ENCODE measurements at regions not wholly inside any gene's neighbourhood (a gene's known extent, or its start where the extent isn't known, plus 50 kb on each side); places are given as distances from the start of the nearest gene placed in this dataset.

DNA sequence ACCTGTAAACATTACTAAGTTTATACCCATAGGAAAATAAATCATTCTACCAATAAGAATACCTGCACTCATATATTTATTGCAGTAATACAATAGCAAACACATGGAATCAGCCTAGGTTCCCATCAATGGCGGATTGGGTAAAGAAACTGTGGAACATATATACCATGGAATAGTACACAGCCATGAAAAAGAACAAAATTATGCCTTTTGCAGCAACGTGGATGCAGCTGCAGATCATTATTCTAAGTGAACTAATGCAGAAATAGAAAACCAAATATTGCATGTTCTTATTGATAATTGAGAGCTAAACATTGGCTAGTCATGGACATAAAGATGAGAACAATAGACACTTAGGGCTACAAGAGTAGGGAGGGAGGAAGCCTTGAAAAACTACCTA, 667.4 kb upstream of the WWC1 start:
- no peak for DNase-seq

DNA sequence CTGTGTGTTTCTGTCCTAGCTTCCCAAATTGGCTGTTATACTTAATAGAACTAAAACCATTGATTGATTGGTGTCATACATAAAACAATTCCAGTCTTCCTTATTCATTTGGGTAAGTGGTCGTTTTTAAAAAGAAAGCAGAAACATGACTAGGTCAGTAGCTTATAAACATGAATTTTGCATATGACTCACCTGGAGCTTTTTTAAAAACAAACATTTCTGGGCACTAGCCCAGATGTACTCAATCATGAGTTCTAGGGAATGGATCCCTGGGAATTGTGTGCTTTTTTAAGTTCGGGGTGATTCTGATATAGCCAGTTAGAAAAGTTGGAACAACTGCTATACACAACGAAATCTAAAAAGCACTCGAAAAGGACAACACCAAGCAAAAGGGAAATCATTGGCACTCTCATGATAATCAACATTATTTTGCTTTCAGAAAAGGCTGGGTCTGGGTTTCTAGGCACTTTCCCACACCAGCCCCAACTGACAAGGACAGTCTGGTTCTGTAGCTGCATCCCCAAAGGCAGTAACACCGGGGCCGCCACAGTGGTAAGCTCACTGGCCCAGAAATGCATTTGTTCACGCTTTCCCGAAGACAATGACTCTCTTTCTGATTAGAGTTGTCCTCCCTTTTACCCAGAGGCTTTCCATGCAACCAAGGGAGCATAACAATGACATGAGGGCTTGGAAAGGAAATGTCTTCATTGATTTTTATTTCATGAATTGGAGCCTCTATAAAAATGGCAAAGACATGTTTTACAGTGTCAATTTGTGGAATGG, 664.9 kb upstream of the WWC1 start:
- DNase-seq, result no peak

DNA sequence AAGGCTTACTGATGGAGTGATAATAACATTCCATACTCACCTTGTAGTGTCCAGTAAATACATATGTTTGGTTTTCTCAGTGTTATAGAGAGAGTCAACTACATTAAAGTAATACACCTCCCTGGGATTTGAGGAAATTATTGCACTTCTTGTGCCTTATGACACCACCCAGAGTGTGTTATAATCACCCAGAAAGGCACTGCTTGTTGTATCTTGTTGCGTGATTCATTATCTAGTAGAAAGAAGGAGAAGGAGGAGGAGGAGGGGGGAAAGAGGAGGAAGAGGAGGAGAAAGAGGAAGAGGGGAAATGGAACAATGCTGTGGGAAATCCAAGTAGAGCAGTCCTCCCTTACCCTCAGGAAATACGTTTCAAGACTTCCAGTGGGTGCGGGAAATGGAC, 661.8 kb upstream of the WWC1 start:
- no peak for DNase-seq

DNA sequence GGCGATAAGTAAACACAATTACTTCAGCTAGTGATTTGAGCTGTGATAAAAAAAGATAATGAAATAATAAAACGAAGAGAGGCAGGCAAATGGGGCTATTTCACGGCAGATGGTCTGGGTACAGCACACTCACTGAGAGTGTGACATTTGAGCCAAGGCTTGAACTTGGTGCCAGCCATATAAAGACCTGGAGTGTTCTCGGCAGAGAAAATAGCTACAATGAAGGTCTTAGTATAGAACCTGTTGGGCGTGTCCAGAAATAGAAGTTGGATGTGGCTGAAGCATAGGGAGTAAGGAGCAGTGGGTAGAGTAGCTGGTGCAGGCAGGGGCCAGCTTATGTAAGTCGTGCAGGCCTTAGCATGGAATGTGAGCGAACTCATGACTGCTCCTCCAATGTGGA, 660.3 kb upstream of the WWC1 start:
- no peak for DNase-seq

DNA sequence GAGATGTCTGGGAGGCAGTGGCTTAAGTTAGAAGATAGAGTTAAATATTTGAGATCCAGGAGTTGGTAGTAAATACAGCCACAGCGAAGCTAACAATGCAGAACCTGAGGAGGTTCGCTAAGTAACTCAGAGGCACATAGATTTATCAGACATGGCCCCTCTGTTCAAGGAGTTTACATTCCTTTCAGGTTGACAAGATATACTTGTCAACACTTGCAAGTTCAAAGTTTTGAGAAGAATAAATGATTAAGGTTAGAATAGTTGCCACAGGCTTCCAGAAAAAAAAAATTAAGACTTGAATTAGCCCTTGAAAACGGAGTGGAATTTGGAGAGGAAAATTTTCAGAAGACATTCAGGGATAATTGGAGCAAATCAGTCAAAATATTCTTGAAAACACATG, 658.3 kb upstream of the WWC1 start:
- DNase-seq, result no peak

DNA sequence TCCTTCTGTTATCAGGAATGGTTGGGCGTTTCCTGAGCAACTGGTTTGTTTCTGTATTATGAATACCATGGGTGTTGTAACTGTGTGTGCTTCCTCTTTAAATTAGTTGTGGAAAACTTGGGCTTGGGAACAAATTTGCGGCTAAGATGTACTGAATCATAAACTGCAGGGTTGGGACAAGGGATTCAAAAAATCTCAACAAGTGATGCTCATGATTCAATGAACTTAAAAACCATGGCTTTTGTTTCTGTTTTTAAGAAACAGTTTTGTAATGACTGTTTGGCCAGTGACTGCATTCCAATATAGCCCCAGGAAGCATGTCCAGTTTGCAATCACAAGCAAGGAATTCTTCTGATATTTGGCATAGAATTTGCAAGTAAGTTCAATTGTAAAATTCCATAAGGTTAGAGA, 657.5 kb upstream of the WWC1 start:
- DNase-seq, result no peak

DNA sequence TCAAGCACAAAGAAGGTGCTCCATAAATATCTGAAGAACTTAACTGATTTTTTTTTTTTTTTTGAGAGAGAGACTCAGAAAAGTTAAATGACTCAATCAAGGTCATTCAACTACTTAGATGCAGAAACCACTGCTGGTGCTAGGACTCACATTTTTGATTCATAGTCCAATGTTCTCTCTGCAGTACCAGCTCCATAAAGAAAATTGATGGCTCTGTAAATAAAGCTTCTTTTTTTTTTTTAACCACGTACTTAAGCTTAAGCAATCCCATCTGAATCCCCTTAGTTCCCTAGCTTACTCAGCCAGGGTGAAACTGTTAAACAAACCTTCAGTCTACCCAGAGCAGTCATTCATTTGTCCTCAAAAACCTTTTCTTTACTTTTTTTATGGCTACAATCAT, 657.0 kb upstream of the WWC1 start:
- DNase-seq, result no peak

DNA sequence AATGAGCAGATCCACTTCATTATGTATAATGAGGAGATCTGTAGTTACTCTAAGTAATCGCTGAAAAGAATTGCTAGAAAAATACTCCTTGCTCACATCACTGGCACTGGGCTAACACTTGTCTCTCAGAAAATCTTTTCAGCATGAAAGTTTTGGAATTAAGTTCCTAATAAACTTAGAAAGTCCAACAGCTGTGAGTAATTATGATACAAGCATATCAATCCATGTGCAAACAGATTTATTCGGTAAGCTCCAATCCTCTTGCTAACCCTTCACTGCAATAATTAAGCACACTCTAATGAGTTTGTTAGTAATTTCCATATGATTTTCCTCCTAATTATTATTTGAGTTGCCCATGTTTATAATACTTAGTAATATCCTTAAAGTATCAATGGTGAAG, 652.6 kb upstream of the WWC1 start:
- no peak for DNase-seq

DNA sequence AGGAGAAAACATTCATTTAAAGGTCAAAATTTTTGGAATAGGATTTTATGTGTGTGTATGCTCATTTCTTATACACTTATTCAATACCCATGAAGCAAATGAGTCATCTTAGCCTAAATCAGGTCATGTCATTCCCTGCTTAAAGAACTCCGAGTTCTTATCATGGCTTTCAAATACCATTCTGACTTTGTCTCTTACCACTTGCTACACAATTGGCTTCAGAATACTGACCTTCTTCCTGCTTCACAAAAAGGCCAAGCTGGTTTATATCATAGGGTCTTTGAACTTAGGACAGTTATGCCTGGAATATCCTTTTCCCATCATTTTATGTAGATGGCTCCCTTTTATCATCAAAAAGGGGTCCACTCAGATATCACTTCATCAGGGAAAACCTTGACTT, 652.2 kb upstream of the WWC1 start:
- DNase-seq, result no peak

DNA sequence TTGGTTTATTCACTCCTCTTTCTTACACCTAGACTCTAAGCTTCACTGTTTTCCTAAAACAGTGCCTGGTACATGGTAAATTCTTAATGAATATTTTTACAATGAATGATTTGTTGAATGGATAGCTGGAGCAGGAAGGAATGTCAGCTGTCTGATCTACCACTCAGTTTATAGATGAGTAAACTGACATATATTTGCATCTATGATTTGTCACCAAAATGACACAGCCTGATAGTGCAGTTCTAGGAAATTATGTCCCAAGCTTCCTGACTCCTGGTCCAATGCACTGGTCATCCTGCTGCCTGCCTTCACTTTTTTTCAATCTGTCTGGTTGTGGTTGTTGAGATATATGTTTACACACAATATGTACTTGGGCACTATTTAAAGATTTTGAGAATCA, 651.7 kb upstream of the WWC1 start:
- no peak for DNase-seq

DNA sequence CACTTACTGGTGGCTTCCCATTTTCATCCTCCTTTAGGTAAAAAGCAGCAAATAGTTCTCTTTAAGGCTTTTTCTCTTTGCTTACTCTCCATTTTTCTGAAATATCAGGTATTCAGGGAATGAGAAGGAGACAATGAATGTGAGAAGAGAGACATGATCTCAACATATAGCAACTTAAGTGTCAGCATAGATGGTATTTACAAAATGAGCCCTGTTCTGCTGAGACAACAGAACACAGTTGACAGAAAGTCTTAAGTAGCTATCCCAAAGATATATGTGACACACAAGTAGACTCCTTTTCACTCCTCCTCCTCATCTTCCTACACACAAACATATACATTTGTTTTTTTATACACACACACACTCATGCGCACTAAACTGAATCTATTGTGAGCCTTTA, 649.3 kb upstream of the WWC1 start:
- no peak for DNase-seq

DNA sequence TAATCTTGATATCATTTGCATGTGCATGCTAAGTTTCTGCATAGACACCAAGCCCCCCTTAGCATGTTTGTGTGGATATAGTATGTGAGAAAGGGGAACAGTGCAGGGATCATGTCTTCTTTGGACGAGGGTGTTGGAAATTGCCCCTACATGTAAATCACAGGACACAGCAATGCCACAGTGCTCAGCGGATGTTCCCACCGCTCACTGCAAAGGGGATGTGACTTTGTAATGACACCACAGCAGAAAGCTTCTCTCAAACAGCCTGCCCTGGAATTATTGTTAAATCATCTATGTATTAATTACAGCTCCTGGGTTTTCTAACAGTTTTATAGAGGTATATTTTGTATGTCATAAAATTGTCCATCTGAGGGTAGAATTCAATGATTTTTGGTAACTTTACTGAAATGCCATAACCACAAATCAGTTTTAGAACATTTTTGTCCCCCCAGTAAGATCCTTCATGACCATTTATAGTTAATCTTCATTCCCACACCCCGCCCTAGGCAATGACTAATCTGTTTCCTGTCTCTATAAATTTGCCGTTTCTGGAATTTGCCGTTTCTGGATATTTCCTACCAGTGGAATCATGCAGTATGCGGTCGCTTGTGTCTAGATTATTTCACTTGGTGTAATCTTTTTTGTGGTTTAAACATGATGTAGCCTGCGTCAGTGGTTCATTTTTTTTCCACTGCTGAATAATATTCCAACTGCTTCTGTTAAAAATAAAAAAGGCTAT, 648.5 kb upstream of the WWC1 start:
- DNase-seq, result no peak

DNA sequence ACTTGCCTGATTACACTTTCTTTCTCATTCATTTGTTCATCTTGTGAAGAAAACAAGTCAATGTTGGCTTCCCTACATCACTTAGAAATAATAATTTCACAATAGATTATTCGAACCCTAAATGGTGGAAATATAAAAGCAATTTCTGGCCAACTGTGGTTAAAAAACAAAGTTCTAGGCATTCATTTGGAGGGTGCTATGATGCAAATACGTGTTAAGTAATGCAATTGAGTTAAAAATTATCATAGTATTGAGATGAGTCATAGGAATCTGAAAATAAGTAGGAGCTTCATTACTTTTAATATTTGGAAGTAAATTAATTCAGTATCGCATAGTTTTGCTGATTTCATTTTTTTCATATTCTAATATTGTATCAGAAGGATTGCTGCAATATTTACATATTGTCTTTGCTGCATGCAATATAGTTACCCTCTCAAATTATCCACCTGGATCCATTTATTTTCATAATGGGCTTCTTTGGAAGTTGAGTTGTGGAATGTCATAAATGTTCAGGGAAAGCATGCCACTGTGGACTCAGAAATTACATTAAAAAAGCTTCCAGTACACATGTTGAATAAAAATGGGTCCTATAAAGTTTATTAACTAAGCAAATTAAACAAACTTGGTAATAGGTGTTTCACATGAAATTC, 647.7 kb upstream of the WWC1 start:
- DNase-seq, result no peak

DNA sequence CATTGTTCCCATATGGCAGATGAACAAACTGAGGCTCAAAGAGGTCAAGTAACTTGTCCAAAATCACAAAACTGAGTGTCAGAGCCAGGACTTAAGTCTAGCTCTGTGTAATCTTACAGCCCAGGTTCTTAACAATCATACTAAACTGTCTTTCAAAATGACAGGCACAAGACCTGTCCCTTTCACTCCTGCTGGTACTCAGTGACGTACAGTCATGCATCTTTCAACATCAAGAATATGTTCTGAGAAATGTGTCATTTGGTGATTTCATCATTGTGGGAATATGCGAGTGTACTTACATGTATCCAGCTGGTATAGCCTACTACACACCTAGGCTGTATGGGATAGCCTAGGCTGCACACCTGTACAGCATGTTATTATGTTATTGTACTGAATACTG, 646.8 kb upstream of the WWC1 start:
- DNase-seq, result no peak

DNA sequence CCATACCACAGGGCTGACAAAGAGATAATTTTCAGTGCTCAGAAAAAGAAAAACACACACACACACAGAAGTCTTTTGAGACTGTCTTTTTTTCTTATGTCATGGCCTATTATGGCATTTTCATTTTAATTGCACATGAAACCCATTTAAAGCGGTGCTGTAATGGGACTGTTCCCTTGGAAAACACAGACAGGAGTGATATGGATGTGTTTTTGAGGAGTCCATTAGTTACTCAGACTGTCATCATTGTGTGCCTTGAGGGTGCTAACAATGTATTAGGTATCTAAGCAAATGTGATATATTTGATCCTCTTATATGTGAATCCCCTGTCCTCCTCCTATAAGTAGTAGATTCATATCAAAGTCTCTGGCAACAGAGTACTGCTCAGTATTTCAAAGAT, 642.0 kb upstream of the WWC1 start:
- DNase-seq, result no peak

DNA sequence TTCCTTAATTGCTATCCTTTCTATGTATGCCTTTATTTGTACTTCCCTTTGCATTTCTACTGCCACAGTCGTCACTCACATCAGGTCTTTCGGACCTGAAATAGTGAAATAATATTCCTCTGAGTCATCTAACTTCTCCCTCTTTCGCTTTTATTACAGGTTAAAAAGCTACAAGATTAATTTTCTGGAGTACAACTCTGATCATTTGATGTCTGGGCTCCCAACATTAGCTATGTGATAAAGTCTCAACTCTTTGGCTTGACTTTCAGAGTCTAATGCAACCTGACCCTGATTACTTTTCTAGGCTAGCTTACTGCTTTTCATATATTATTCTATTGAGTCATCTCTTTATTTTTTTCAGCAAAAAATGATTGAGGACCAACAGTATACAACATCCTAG, 638.8 kb upstream of the WWC1 start:
- no peak for DNase-seq

DNA sequence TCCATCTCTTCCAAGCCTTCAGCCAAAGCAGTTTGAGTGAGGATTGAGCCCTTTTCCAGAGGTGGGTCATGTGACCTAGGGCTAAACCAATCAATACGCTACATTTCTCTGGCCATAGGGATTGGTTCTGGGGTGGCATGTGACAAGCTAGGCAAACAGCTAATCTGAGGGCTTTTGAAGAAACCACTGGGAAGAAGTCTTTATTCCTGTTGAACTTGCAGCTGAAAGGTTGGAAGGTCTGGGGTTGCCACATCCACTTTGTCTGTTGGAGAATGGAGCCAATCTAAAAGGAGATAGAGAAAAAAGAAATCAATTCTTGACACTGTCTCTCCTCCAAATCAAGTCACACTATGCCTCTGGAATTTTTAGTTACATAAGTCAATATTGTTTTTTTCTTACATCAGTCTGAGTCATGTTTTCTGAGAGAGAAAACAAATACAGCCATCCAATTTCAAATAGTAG, 637.8 kb upstream of the WWC1 start:
- no peak for DNase-seq

DNA sequence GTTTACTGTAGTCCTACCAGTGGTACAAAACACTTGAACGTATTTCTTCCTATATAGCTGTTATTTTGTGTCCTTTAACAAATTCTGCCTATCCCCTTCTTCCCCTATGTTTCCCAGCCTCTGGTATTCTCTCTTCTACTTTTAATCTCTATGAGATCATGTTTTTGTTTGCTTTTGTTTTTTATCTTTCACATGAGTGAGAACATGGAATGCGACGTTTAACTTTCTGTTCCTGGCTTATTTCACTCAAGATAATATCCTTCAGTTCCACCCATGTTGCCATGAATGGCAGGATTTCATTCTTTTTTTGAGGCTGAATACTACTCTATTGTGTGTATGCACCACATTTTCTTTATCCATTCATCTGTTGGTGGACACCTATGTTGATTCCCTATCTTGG, 634.4 kb upstream of the WWC1 start:
- no peak for DNase-seq

DNA sequence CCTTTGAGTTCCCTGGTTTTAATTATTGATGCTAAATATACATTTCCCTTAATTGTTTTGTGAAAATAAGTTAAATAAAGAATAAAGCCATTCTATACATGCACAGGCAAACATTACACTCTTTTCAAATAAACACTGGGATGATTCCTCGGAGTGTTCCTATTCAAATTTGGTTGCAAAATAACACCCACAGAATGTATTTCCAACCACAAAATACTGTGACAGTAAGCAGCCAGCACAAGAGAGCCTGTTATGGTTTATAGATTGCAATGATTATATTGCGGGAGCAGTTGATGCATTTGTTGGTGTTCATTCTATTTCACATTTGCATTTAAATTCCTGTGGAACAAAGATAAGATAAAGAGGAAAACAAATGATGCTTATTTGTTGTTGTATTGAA, 632.6 kb upstream of the WWC1 start:
- no peak for DNase-seq

DNA sequence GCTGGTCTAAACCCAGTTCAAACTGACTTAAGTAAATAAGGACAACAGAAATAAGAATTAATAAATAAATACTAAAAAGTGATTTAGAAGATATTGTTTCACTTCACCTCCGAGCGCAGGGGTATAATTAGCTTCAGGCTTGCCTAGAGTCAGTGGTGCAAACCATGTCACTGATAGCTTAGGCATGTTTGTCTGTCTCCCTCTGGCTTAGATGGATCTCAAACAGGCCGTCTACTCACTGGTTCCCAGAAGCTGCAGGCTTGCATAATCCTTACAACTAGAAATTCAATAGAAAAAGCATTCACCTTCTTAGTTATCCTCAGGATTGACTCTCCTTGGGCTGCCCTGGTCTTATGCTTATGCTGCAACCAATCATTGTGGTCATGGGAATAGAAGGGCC, 629.8 kb upstream of the WWC1 start:
- no peak for DNase-seq

DNA sequence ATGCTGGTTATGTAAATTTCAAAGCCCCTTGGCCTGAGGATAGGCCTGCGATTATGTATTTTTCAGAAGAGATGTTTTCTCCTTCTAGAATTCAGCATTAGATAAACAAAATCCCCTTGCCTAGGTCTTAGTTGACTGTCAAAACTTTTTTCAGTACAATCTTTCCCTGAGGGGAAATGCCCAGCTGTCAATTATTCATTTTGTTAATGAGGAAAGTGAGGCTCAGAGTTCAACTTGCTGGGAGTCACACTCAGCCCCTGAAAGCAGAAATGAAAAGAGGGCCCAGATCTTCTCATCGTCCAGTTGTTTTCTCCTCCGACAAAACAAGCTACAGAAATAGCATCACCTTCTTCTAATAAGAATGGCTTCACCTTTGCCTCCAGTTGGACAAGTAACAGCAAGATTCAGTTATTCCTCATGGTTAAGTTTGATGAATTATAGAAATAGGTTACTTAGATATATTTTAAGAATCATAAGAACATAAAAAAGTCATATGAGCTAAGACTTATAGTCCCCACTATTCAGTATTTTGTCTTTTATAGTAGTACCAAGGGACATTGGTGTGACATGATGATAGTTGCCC, 627.1 kb upstream of the WWC1 start:
- no peak for DNase-seq

DNA sequence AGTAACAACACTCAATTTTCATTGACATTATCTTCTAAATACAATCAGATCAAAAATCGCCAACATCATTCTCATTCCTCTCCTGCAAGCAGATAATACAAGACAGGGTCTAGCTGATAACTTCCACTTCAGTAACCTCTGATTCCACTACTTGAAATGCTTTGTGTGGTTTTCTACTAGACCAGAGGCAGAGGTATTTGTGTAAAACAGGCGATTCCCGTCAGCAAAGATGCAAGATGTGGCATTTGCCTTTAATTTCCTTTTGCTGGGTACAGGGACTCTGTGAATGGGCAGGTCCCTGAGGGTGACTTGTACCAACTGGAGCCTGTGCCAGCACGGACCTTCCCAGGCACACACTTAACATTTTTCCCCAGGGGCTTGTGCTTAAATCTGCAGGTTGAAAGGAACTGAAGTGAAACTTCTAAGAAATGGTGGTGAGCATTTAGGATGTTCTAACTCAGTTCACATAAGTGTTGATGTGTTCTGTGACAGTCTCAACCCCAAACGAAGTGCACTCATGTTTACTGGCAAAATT, 625.5 kb upstream of the WWC1 start:
- no peak for DNase-seq

DNA sequence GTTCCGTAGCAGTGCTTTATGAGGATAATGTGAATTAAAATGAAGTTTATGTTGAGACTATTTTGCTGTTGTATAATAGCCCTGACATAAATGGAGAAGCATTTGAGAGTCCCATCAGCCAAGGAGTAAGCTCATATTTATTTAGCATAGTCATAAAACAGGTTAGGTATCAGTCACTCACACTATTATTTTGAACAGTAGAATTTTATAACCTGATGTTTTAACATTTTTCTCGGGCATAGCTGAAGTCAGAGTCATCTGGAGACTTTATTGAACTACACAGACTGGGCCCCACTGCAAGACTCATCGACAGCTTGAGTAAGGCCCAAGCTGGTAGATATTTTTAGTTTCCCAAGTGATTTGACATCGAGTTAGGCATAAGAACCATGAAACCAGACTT, 620.3 kb upstream of the WWC1 start:
- DNase-seq, result no peak

DNA sequence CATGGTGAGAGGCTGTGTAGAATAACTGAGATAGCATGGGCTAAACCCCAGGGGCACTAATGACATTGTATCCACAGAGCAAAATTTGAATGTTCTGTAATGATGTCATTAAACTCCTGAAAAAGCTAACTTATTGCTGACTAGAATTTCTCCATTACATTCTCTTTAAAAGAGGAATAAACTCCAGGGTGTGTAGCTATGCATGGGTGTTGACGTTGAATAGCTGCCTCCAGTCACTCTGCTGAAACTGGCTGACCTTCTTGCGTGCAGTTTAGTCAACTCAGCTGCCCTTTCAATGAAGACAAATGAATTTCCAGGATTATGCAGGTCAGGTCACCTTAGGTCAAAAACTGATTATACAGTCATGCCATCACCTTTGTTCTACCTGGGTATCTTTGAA, 617.5 kb upstream of the WWC1 start:
- DNase-seq, result no peak
